Erythroblast (primary cell): ENCODE measurements at regions not wholly inside any gene's neighbourhood (a gene's known extent, or its start where the extent isn't known, plus 50 kb on each side); places are given as distances from the start of the nearest gene placed in this dataset.

Experiments used
- GATA1 ChIP-seq: IDR thresholded peaks from 2 replicates; pipeline ENCODE4 v1.6.1; 2011; ENCODE audit warnings: low read depth, mild to moderate bottlenecking, control low read depth, low read length, moderate library complexity
- POLR2A ChIP-seq: IDR thresholded peaks from 2 replicates; pipeline ENCODE4 v1.6.1; 2011; ENCODE audit warnings: mild to moderate bottlenecking, low read length

DNA sequence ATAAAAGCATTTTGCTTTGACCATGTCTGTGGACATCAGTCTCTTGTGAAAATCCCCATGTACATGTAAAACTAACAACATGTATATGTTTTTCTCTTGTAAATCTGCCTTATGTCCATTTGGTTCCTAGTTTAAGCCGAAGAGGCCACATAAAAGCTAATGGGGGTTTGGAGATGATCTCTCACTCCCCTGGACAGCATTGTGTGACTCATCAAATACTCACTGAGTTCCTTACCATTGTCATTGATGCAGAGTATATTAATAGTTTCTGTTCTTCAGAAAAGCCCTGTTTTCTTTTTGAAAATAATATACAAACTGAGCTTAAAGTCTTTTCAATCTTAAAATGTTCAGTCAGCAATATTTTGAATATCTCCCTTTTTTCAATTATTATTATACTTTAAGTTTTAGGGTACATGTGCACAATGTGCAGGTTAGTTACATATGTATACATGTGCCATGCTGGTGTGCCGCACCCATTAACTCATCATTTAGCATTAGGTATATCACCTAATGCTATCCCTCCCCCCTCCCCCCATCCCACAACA is 536.7 kb upstream of the HTR2A start:
- TF ChIP-seq POLR2A (no peak), GATA1 (no peak)
